Pancreas (tissue), 10 donors: ENCODE measurements at regions not wholly inside any gene's neighbourhood (a gene's known extent, or its start where the extent isn't known, plus 50 kb on each side); places are given as distances from the start of the nearest gene placed in this dataset.
A peak's percentile ranks its signal among the peaks of the same experiment; 100 is the strongest.

Experiments
- ATAC-seq, 4 donors: fragments of 200-7000 bp; cut with Tn5 transposase; one replicate each; pipeline versions ENCODE4 v1.8.0 to v1.9.1; 2020; ENCODE audit warnings: mild to moderate bottlenecking in 4 of 4, moderate library complexity in 4 of 4
- DNase-seq, 6 donors: peaks; one replicate each; pipeline ENCODE4 v3.0.0-alpha.2; 2020
- FAIRE-seq: peaks from 2 replicates; lab custom pipeline; 2012; peaks lifted over from hg19 to GRCh38; lab: Jason Lieb, UNC
- H3K27ac ChIP-seq, 4 donors: fragments of 200-600 bp; sonication (generic); 1 replicate in 3 of 4; 2 replicates in 1 of 4; pipeline versions ENCODE4 v1.5.0 to v1.8.0; 2020
- H3K27me3 ChIP-seq, 4 donors: fragments of 200-600 bp; one replicate each; pipeline ENCODE4 v1.8.0; 2021
- H3K36me3 ChIP-seq, 3 donors: fragments of 200-600 bp; sonication (generic) in 1 of 3; one replicate each; pipeline versions ENCODE4 v1.5.0 to v1.8.0; 2020 to 2021
- H3K4me1 ChIP-seq, 3 donors: fragments of 200-600 bp; one replicate each; pipeline ENCODE4 v1.8.0; 2021
- H3K4me3 ChIP-seq, 4 donors: fragments of 200-600 bp; sonication (generic) in 2 of 4; one replicate each; pipeline versions ENCODE4 v1.5.0 to v1.8.0; 2020 to 2021
- H3K9me3 ChIP-seq, 4 donors: fragments of 200-600 bp; one replicate each; pipeline ENCODE4 v1.8.0; 2021
- WGBS, 2 donors: extraction: QIAGEN DNeasy Blood & Tissue Kit; methylation state at CpG; one replicate each; pipeline ENCODE4 v1.1.7; 2013; 5-methylcytosine and 5-hydroxymethylcytosine counted together
- intact Hi-C, 3 donors: fragments of 100-400 bp; cut with DNase I; formaldehyde crosslinking; loops; one replicate each; pipeline versions ENCODE4 v1.11.1 to v1.14.2; 2022
- TF ChIP-seq, protein P1 (sequence below), 4 donors: fragments of 200-600 bp; sonication (generic) in 3 of 4; IDR thresholded peaks; one replicate each; pipeline versions ENCODE4 v1.5.0 to v1.8.0; 2021; ENCODE audit warnings: antibody characterized with exemption in 4 of 4
- donor health status: healthy with polysubstance abuse.
- donor health status: DM: no; HTN: no; CAD: no; lungs with moderate emphysema.
- donor health status: DM: no; HTN: no; CAD: no.
- donor health status: control.
- donor health status: control.
- donor health status: Bipolar disorder and iron deficiency.
- donor health status: DM: yes; HTN: yes; CAD: no.
- donor health status: DM: no; HTN: no; CAD: no.
- donor health status: DM: no; HTN: no; CAD: no.
- donor health status: DM: yes; HTN: yes; CAD: no.

DNA sequence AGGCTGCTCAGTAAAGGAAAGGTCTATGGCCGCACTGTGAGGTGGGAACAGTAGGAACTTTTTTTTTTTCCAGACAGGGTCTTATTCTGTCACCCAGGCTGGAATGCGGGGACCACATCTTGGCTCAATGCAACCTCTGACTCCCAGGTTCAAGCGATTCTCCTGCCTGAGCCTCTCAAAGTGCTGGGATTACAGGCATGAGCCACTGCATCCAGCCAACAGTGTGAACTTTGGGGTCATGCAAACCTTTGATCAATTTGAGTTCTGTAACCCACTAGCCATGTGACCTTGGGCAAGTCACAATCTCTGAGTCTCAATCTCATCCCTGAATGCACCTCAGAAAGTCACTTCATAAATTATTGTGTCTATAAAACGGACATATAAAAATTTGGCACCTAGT lies 286.8 kb upstream of the CTNNB1 start:
- 85 to 86% methylated on average over 4 of the region's 4 CpGs for WGBS, 2 donors
- H3K4me3 ChIP-seq: no peak overlapping the region
- H3K4me1 ChIP-seq: peaks cover 13 to 27% (median 22%) of the 10 kb centered on the region in 3 donors
- intact Hi-C loops: no loop called here
- no peaks in the 10 kb centered on the region for H3K9me3 ChIP-seq
- TF ChIP-seq, protein P1, sequence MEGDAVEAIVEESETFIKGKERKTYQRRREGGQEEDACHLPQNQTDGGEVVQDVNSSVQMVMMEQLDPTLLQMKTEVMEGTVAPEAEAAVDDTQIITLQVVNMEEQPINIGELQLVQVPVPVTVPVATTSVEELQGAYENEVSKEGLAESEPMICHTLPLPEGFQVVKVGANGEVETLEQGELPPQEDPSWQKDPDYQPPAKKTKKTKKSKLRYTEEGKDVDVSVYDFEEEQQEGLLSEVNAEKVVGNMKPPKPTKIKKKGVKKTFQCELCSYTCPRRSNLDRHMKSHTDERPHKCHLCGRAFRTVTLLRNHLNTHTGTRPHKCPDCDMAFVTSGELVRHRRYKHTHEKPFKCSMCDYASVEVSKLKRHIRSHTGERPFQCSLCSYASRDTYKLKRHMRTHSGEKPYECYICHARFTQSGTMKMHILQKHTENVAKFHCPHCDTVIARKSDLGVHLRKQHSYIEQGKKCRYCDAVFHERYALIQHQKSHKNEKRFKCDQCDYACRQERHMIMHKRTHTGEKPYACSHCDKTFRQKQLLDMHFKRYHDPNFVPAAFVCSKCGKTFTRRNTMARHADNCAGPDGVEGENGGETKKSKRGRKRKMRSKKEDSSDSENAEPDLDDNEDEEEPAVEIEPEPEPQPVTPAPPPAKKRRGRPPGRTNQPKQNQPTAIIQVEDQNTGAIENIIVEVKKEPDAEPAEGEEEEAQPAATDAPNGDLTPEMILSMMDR (IDR thresholded peaks at IDR 0.05): no peak
- H3K27me3 ChIP-seq: no peaks in the 10 kb centered on the region
- DNase-seq: no peak
- FAIRE-seq: no peak
- no peak for ATAC-seq
- no peak overlapping the region for H3K27ac ChIP-seq
- no peaks in the 10 kb centered on the region for H3K36me3 ChIP-seq

DNA sequence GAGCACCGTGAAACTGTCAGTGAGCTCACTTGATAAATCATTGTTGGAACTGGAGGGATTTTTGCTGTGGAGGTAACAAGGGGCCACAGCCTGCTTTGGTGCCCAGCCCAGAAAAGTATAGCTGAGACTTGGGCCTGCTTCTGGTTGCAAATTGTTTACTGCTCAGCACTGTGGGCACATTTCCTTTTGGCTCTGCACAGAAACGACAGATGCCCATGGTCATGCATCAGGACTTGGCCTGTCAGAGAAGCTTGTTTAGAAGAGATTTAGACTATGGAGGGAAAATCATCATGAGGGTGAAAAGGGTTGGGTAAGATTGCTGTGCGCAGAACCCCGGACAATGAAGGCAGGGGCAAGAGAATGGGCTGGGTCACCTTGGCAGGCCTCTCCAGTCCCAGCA lies 286.1 kb upstream of the CTNNB1 start:
- WGBS, 2 donors: 77 to 80% methylated on average over 4 of the region's 4 CpGs
- no peak for FAIRE-seq
- Histone ChIP-seq H3K4me1 (peaks cover 13 to 27% (median 22%) of the 10 kb centered on the region in 3 donors), H3K27me3 (no peaks in the 10 kb centered on the region), H3K27ac (no peak overlapping the region), H3K9me3 (no peaks in the 10 kb centered on the region), H3K36me3 (no peaks in the 10 kb centered on the region), H3K4me3 (no peak overlapping the region)
- DNase-seq: no peak
- TF ChIP-seq, protein P1 (IDR thresholded peaks at IDR 0.05): no peak
- intact Hi-C loops: no loop called here
- ATAC-seq: no peak

DNA sequence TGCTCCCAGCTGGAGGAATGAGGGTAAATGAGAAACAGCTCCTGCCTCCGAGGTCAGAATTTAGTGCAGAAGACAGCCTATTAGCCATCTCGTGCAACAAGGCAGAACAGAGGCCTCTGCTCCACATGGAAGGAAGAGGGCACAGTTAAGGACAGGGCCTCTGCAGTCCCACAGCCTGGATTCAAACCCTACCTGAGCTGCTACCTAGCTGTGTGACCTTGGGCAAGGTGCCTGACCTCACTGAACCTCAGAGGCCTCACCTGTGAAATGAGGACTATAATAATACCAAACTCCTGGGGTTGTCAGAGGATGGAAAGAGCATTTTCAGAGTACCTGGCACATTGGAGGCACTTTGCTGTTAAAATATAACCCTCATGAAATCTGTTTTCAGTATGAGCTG lies 285.7 kb upstream of the CTNNB1 start:
- Histone ChIP-seq H3K9me3 (no peaks in the 10 kb centered on the region), H3K4me1 (peaks cover 13 to 27% (median 22%) of the 10 kb centered on the region in 3 donors), H3K4me3 (no peak overlapping the region), H3K27ac (no peak overlapping the region), H3K36me3 (no peaks in the 10 kb centered on the region), H3K27me3 (no peaks in the 10 kb centered on the region)
- TF ChIP-seq, protein P1 (IDR thresholded peaks at IDR 0.05): no peak
- peak in 2 of 4 donors; percentile 29 to 49 for ATAC-seq
- FAIRE-seq: no peak
- no peak for DNase-seq
- intact Hi-C loops: no loop called here
- WGBS, 2 donors: 62 to 74% methylated on average over 2 of the region's 2 CpGs

DNA sequence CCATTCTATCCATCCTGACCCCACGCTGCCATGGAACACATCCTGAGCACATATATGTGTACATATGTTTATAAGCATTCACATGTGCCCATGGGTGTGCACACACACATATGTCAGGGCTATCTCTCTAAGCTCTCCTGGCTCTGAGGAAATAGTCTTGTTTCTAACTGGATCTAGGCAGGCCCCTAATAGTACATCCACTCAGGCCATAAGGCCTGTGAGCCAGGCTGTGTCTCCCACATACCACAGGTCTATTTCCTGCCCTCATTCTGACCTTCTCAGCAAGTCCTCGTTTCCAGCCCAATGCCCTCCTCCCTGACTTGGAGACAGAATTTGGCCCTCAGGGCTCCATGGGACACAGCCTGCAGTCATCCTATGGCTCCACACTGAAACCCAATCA lies 284.8 kb upstream of the CTNNB1 start:
- H3K27ac ChIP-seq: no peak overlapping the region
- DNase-seq (no peak), ATAC-seq (no peak), FAIRE-seq (no peak)
- peaks cover 13 to 27% (median 22%) of the 10 kb centered on the region in 3 donors for H3K4me1 ChIP-seq
- no peaks in the 10 kb centered on the region for H3K36me3 ChIP-seq
- TF ChIP-seq, protein P1 (IDR thresholded peaks at IDR 0.05): no peak
- H3K9me3 ChIP-seq: no peaks in the 10 kb centered on the region
- no peaks in the 10 kb centered on the region for H3K27me3 ChIP-seq
- intact Hi-C loops: no loop called here
- 74 to 81% methylated on average over 2 of the region's 2 CpGs for WGBS, 2 donors
- no peak overlapping the region for H3K4me3 ChIP-seq

DNA sequence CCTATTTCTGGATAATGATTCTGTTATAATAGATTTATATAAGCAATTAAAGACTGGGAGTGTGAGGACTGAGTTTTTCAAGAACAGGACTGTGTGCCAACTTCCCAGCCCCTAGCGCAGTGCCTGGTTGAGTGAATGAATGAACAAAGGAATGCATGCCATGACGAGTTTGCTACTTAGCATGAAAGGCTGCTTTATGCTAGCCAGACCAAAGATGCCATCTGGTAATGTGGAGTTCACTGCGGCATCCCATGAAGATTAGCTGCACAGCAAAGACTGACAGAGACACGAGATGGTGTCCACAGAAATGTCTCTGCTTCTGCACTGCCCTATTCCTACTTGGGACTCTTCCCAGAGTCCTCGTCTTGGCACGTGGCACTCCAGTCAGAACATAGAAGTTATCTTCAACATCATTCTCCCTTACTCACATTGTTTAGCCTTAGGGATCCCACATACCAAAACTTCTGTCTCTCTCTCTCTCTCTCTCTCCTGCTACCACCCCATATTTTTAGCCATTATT lies 283.9 kb upstream of the CTNNB1 start:
- DNase-seq (no peak), ATAC-seq (no peak), FAIRE-seq (no peak)
- intact Hi-C loops: no loop called here
- Histone ChIP-seq H3K4me1 (peaks cover 13 to 27% (median 22%) of the 10 kb centered on the region in 3 donors), H3K4me3 (no peak overlapping the region), H3K36me3 (no peaks in the 10 kb centered on the region), H3K27ac (no peak overlapping the region), H3K9me3 (no peaks in the 10 kb centered on the region), H3K27me3 (no peaks in the 10 kb centered on the region)
- TF ChIP-seq, protein P1 (IDR thresholded peaks at IDR 0.05): no peak
- 82 to 90% methylated on average over 6 of the region's 6 CpGs for WGBS, 2 donors
